PC-3 (cell line): ENCODE measurements at regions not wholly inside any gene's neighbourhood (a gene's known extent, or its start where the extent isn't known, plus 50 kb on each side); places are given as distances from the start of the nearest gene placed in this dataset.
A peak's percentile ranks its signal among the peaks of the same experiment; 100 is the strongest.

Experiments used
- ATAC-seq: fragments of 200-7000 bp; cut with Tn5 transposase; 2 replicates; pipeline ENCODE4 v1.9.1; 2020; ENCODE audit warnings: mild to moderate bottlenecking, moderate library complexity
- BruUV-seq: library from RNA; stranded (reverse); fragments of 400-500 nt; replicated peaks from 2 replicates; lab custom pipeline; 2021; lab: Mats Ljungman, UMichigan
- CTCF ChIA-PET: fragments of 300-600 bp; sonication (Branson Sonifier 250); formaldehyde crosslinking; loops from one replicate; lab custom pipeline; 2022; ENCODE audit warnings: antibody characterized with exemption; lab: Charles Lee
- POLR2A ChIA-PET: fragments of 300-600 bp; sonication (Branson Sonifier 250); formaldehyde crosslinking; loops from one replicate; lab custom pipeline; 2022; ENCODE audit warnings: antibody characterized with exemption; ENCODE audit not compliant: unreplicated experiment; lab: Charles Lee
- DNase-seq: peaks from one replicate; pipeline ENCODE4 v3.0.0-alpha.2; 2015
- H2AFZ ChIP-seq: fragments of 300-600 bp; sonication (generic); 2 replicates; pipeline ENCODE4 v1.6.0; 2016; ENCODE audit warnings: antibody characterized with exemption, low read length
- H3F3A ChIP-seq: fragments of 300-600 bp; sonication (generic); one replicate; pipeline ENCODE4 v1.6.0; 2017; ENCODE audit warnings: antibody characterized with exemption, low read length, control low read depth, mild to moderate bottlenecking; ENCODE audit not compliant: unreplicated experiment
- H3K27ac ChIP-seq: fragments of 300-600 bp; sonication (generic); 2 replicates; pipeline ENCODE4 v1.5.1; 2016; ENCODE audit warnings: mild to moderate bottlenecking, low read length
- H3K27me3 ChIP-seq: fragments of 300-600 bp; sonication (generic); 2 replicates; pipeline ENCODE4 v1.6.1; 2016; ENCODE audit warnings: low read length, mixed read lengths
- H3K36me3 ChIP-seq: fragments of 300-600 bp; sonication (generic); 2 replicates; pipeline ENCODE4 v1.6.1; 2016; ENCODE audit warnings: low read depth, mixed run types, low read length, mixed read lengths
- H3K4me1 ChIP-seq: fragments of 300-600 bp; sonication (generic); 2 replicates; pipeline ENCODE4 v1.5.1; 2016; ENCODE audit warnings: low read length; ENCODE audit not compliant: insufficient read depth
- H3K4me2 ChIP-seq: fragments of 300-600 bp; sonication (generic); 2 replicates; pipeline ENCODE4 v1.6.0; 2016; ENCODE audit warnings: low read length
- H3K4me3 ChIP-seq: fragments of 300-600 bp; sonication (generic); 2 replicates; pipeline ENCODE4 v1.5.1; 2016; ENCODE audit warnings: mild to moderate bottlenecking, low read length, mixed read lengths
- H3K79me2 ChIP-seq: fragments of 300-600 bp; sonication (generic); 2 replicates; pipeline ENCODE4 v1.6.1; 2017; ENCODE audit warnings: low read length, mixed read lengths
- H3K9ac ChIP-seq: fragments of 300-600 bp; sonication (generic); 2 replicates; pipeline ENCODE4 v1.6.0; 2016; ENCODE audit warnings: mild to moderate bottlenecking, low read length
- H3K9me2 ChIP-seq: fragments of 300-600 bp; sonication (generic); replicated peaks from 2 replicates; pipeline ENCODE4 v1.6.1; 2016; ENCODE audit warnings: mixed run types, low read length, mixed read lengths
- H3K9me3 ChIP-seq: fragments of 300-600 bp; sonication (generic); 2 replicates; pipeline ENCODE4 v1.6.1; 2016; ENCODE audit warnings: low read length, mixed read lengths
- H4K20me1 ChIP-seq: fragments of 300-600 bp; sonication (generic); 2 replicates; pipeline ENCODE4 v1.6.1; 2016; ENCODE audit warnings: low read length, mixed read lengths
- CTCF ChIP-seq: fragments of 300-600 bp; sonication (generic); conservative IDR thresholded peaks from 2 replicates; pipeline ENCODE4 v1.5.1; 2017; ENCODE audit warnings: antibody characterized with exemption, low read depth, mild to moderate bottlenecking, low read length
- EZH2 ChIP-seq: fragments of 300-600 bp; sonication (generic); IDR thresholded peaks from one replicate; pipeline ENCODE4 v1.6.1; 2017; ENCODE audit warnings: antibody characterized with exemption, mild to moderate bottlenecking, low read length; ENCODE audit not compliant: unreplicated experiment
- EZH2phosphoT487 ChIP-seq: fragments of 300-600 bp; sonication (generic); IDR thresholded peaks from 2 replicates; pipeline ENCODE4 v1.6.1; 2018; ENCODE audit warnings: mild to moderate bottlenecking, antibody characterized with exemption, low read length, borderline replicate concordance
- intact Hi-C: fragments of 100-400 bp; cut with micrococcal nuclease; formaldehyde crosslinking; loops from 2 replicates; pipeline ENCODE4 v1.9.0; 2023

GRCh38 chr17:5703736-5704135 lies 119.4 kb upstream of the NLRP1 start:
- POLR2A ChIA-PET = no interaction called here

GRCh38 chr17:5705081-5705875 lies 121.0 kb upstream of the NLRP1 start:
- no peaks in the 10 kb centered on the region for H3K36me3 ChIP-seq
- no peaks in the 10 kb centered on the region for H4K20me1 ChIP-seq
- no peak overlapping the region for H2AFZ ChIP-seq
- H3F3A ChIP-seq = no peaks in the 10 kb centered on the region
- intact Hi-C loops = no loop called here
- no peak overlapping the region for H3K27ac ChIP-seq
- TF ChIP-seq EZH2 (no peak), EZH2phosphoT487 (no peak), CTCF (peak; percentile 46)
- H3K9me3 ChIP-seq = no peaks in the 10 kb centered on the region
- DNase-seq (no peak), ATAC-seq (no peak)
- H3K4me1 ChIP-seq = peaks cover 5% of the 10 kb centered on the region
- no TSS peak for BruUV-seq
- H3K4me2 ChIP-seq = no peak overlapping the region
- no peak overlapping the region for H3K4me3 ChIP-seq
- no peaks in the 10 kb centered on the region for H3K9me2 ChIP-seq
- H3K9ac ChIP-seq = no peak overlapping the region
- CTCF ChIA-PET = no interaction called here
- no peaks in the 10 kb centered on the region for H3K79me2 ChIP-seq
- H3K27me3 ChIP-seq = no peaks in the 10 kb centered on the region
- POLR2A ChIA-PET = no interaction called here

More at GRCh38 chr17:5703736-5704135, 119.4 kb upstream of the NLRP1 start:
- ATAC-seq = no peak
- no TSS peak for BruUV-seq
- intact Hi-C loops = no loop called here
- H4K20me1 ChIP-seq = no peaks in the 10 kb centered on the region
- no peak overlapping the region for H2AFZ ChIP-seq
- H3K4me3 ChIP-seq = no peak overlapping the region
- H3K9me3 ChIP-seq = no peaks in the 10 kb centered on the region
- no peaks in the 10 kb centered on the region for H3K79me2 ChIP-seq
- CTCF ChIA-PET = no interaction called here
- H3K4me2 ChIP-seq = no peak overlapping the region
- H3K4me1 ChIP-seq = no peaks in the 10 kb centered on the region
- DNase-seq = no peak
- no peak overlapping the region for H3K27ac ChIP-seq
- no peaks in the 10 kb centered on the region for H3K9me2 ChIP-seq
- H3K36me3 ChIP-seq = no peaks in the 10 kb centered on the region
- no peak overlapping the region for H3K9ac ChIP-seq
- no peaks in the 10 kb centered on the region for H3K27me3 ChIP-seq
- TF ChIP-seq EZH2 = no peak
- TF ChIP-seq EZH2phosphoT487 = no peak
- no peak for TF ChIP-seq CTCF
- H3F3A ChIP-seq = no peaks in the 10 kb centered on the region

DNA sequence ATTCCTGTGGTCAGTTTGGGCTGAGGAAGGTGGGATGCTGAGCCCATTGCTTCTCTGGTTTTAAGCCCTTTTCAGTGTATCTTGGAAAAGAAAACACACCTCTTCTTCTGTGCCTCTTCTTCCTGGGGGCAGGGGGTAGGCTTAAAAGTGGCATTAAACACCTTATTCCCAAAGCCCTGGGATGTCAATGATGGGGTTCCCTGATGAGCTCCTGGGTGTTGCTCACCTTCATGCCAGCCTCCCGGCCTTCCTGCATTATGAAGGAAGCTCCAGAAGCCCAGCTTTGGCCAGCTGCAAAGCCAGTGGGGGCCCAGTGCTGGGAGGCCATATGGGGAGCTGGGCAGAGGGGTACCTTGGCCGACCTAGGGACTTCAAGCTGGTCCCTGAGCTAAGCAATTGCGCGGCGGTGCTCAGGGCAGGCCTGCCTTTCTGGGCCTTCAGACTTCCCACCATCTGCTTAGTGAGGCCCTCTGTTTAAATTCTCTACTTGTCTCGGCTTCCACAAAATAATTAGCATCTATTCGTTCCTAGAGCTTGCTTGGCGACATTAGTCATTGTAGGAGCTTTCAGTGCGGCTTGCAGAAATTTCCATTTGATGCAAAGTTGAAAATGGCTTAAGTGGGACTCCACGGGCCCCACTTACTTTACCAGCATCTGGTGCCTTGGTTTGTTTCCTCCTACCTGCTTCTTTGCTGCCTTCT lies 121.7 kb upstream of the NLRP1 start:
- ChIA-PET POLR2A (no interaction called here), CTCF (no interaction called here)
- Histone ChIP-seq H3K4me1 (peaks cover 5% of the 10 kb centered on the region), H3K9ac (no peak overlapping the region), H4K20me1 (no peaks in the 10 kb centered on the region), H3K9me2 (no peaks in the 10 kb centered on the region), H3K9me3 (no peaks in the 10 kb centered on the region), H3K27ac (no peak overlapping the region), H3K4me3 (no peak overlapping the region), H3K27me3 (no peaks in the 10 kb centered on the region), H3K79me2 (no peaks in the 10 kb centered on the region), H3K36me3 (no peaks in the 10 kb centered on the region), H3K4me2 (no peak overlapping the region), H2AFZ (no peak overlapping the region), H3F3A (no peaks in the 10 kb centered on the region)
- DNase-seq = no peak
- intact Hi-C loops = loop anchor here (2.0 kb wide), 1 partner anchor 113 kb away; no protein-coding TSS in a partner anchor
- ATAC-seq = no peak
- TF ChIP-seq EZH2 = no peak
- no peak for TF ChIP-seq CTCF
- TF ChIP-seq EZH2phosphoT487 = no peak
- BruUV-seq = no TSS peak
